ENCODE measurements at regions not wholly inside any gene's neighbourhood (a gene's known extent, or its start where the extent isn't known, plus 50 kb on each side); places are given as distances from the start of the nearest gene placed in this dataset.

- Histone ChIP-seq H3K4me3 (replicated peaks in 1 of 3; ENCODE audit: insufficient read depth in 1 of 3, low read depth in 1 of 3, low read length in 3 of 3) (no peak overlapping the region), H3K9me3 (replicated peaks; ENCODE audit: control insufficient read depth, insufficient read depth, low read length) (no peaks in the 10 kb centered on the region), H3K36me3 (ENCODE audit: control insufficient read depth in 2 of 2, extremely low read depth in 1 of 2, insufficient read depth in 2 of 2, low read length in 2 of 2) (no peaks in the 10 kb centered on the region), H3K79me2 (ENCODE audit: control insufficient read depth, insufficient read depth, low read length) (no peaks in the 10 kb centered on the region), H4K20me1 (replicated peaks; ENCODE audit: control insufficient read depth, extremely low read depth, insufficient read depth, low read length) (no peaks in the 10 kb centered on the region), H3K27ac (ENCODE audit: insufficient read depth, low read depth, low read length) (no peak overlapping the region), H3K9ac (replicated peaks; ENCODE audit: extremely low read depth, insufficient read depth, low read length) (no peak overlapping the region), H3K9me1 (replicated peaks; ENCODE audit: control insufficient read depth, extremely low read depth, insufficient read depth, low read length) (no peaks in the 10 kb centered on the region), H3K4me2 (ENCODE audit: insufficient read depth, low read length) (no peak overlapping the region), H3K4me1 (ENCODE audit: control insufficient read depth, extremely low read depth, insufficient read depth, low read length) (no peaks in the 10 kb centered on the region), H3K27me3 (ENCODE audit: control insufficient read depth in 2 of 2, insufficient read depth in 2 of 2, low read length in 2 of 2) (no peaks in the 10 kb centered on the region), H2AFZ (ENCODE audit: low read depth, low read length) (no peak overlapping the region)
- intact Hi-C loops (cut with micrococcal nuclease): no loop called here
- no TSS peak for BruUV-seq (replicated peaks)
- ChIA-PET POLR2A (no interaction called here), CTCF (no interaction called here)
- no peak for TF ChIP-seq POLR2AphosphoS5 (IDR thresholded peaks at IDR 0.05; ENCODE audit: insufficient read depth, low read depth, low read length)
- TF ChIP-seq MAX (IDR thresholded peaks at IDR 0.05; ENCODE audit: insufficient read depth, insufficient read length): no peak
- no peak for TF ChIP-seq JUN (IDR thresholded peaks at IDR 0.05; ENCODE audit: borderline replicate concordance, insufficient read depth, insufficient read length, low read depth)
- no peak for TF ChIP-seq GATA2 (IDR thresholded peaks at IDR 0.05; ENCODE audit: insufficient read depth, insufficient read length, low read depth, low read length)
- no peak for TF ChIP-seq POLR2A (IDR thresholded peaks at IDR 0.05; ENCODE audit: low read depth, low read length)
- DNase-seq (ENCODE audit: low read depth, low spot score) (no peak), FAIRE-seq (no peak)
- dilution Hi-C loops (cut with MboI; ENCODE audit: extremely low pct_ligation_motif_present, low sequenced_read_pairs): no loop called here
Measured at GRCh38 chr21:18026359-18026758, 207.2 kb upstream of the C21orf91 start.

GRCh38 chr21:18023711-18024110 is 204.6 kb upstream of the C21orf91 start:
- no peaks in the 10 kb centered on the region for H3K4me1 ChIP-seq (ENCODE audit: control insufficient read depth, extremely low read depth, insufficient read depth, low read length)
- H3K9me3 ChIP-seq (replicated peaks; ENCODE audit: control insufficient read depth, insufficient read depth, low read length): no peaks in the 10 kb centered on the region
- H4K20me1 ChIP-seq (replicated peaks; ENCODE audit: control insufficient read depth, extremely low read depth, insufficient read depth, low read length): no peaks in the 10 kb centered on the region
- intact Hi-C loops (cut with micrococcal nuclease) (no loop called here), dilution Hi-C loops (cut with MboI; ENCODE audit: extremely low pct_ligation_motif_present, low sequenced_read_pairs) (no loop called here)
- H3K4me3 ChIP-seq (replicated peaks in 1 of 3; ENCODE audit: insufficient read depth in 1 of 3, low read depth in 1 of 3, low read length in 3 of 3): no peak overlapping the region
- no peak for TF ChIP-seq GATA2 (IDR thresholded peaks at IDR 0.05; ENCODE audit: insufficient read depth, insufficient read length, low read depth, low read length)
- TF ChIP-seq EZH2 (IDR thresholded peaks at IDR 0.05; ENCODE audit: borderline replicate concordance, low read depth, low read length, severe bottlenecking): no peak
- TF ChIP-seq JUN (IDR thresholded peaks at IDR 0.05; ENCODE audit: borderline replicate concordance, insufficient read depth, insufficient read length, low read depth): no peak
- no peak for TF ChIP-seq MAX (IDR thresholded peaks at IDR 0.05; ENCODE audit: insufficient read depth, insufficient read length)
- no peak for TF ChIP-seq POLR2A (IDR thresholded peaks at IDR 0.05; ENCODE audit: low read depth, low read length)
- no peak for TF ChIP-seq POLR2AphosphoS5 (IDR thresholded peaks at IDR 0.05; ENCODE audit: insufficient read depth, low read depth, low read length)
- no peak for TF ChIP-seq FOS (IDR thresholded peaks at IDR 0.05; ENCODE audit: borderline replicate concordance, insufficient read depth, low read length)
- TF ChIP-seq MYC (IDR thresholded peaks at IDR 0.05; ENCODE audit: low read depth, low read length): no peak
- no peak for TF ChIP-seq CTCF (IDR thresholded peaks at IDR 0.05; ENCODE audit: extremely low read depth in 1 of 2, insufficient read depth in 1 of 2, low read depth in 1 of 2, low read length in 2 of 2)
- H3K4me2 ChIP-seq (ENCODE audit: insufficient read depth, low read length): no peak overlapping the region
- H2AFZ ChIP-seq (ENCODE audit: low read depth, low read length): no peak overlapping the region
- CTCF ChIA-PET: no interaction called here
- no peaks in the 10 kb centered on the region for H3K36me3 ChIP-seq (ENCODE audit: control insufficient read depth in 2 of 2, extremely low read depth in 1 of 2, insufficient read depth in 2 of 2, low read length in 2 of 2)
- no TSS peak for BruUV-seq (replicated peaks)
- FAIRE-seq (no peak), DNase-seq (ENCODE audit: low read depth, low spot score) (no peak)
- POLR2A ChIA-PET: no interaction called here
- no peaks in the 10 kb centered on the region for H3K9me1 ChIP-seq (replicated peaks; ENCODE audit: control insufficient read depth, extremely low read depth, insufficient read depth, low read length)
- no peak overlapping the region for H3K9ac ChIP-seq (replicated peaks; ENCODE audit: extremely low read depth, insufficient read depth, low read length)
- no peaks in the 10 kb centered on the region for H3K27me3 ChIP-seq (ENCODE audit: control insufficient read depth in 2 of 2, insufficient read depth in 2 of 2, low read length in 2 of 2)
- H3K27ac ChIP-seq (ENCODE audit: insufficient read depth, low read depth, low read length): no peak overlapping the region
- no peaks in the 10 kb centered on the region for H3K79me2 ChIP-seq (ENCODE audit: control insufficient read depth, insufficient read depth, low read length)

All from endothelial cell of umbilical vein (primary cell).